ENCODE measurements at regions not wholly inside any gene's neighbourhood (a gene's known extent, or its start where the extent isn't known, plus 50 kb on each side); places are given as distances from the start of the nearest gene placed in this dataset.
"Not testable (repeated sequence)": the region's sequence is repeated elsewhere in the genome, so short reads cannot be mapped to it uniquely, and the experiment has no call there.

GRCh38 chr2:175432793-175433192, 251.3 kb upstream of the ATP5MC3 start:
- H3K27ac Mint-ChIP-seq: no peak overlapping the region
- no peaks in the 10 kb centered on the region for H3K9me3 Mint-ChIP-seq
- ChIA-PET POLR2A (no interaction called here), CTCF (no interaction called here)
- H3K36me3 Mint-ChIP-seq (ENCODE audit: low read depth): no peaks in the 10 kb centered on the region
- no peak for DNase-seq
- no peak overlapping the region for H3K4me3 Mint-ChIP-seq
- H3K4me1 Mint-ChIP-seq: no peaks in the 10 kb centered on the region
- no peaks in the 10 kb centered on the region for H3K27me3 Mint-ChIP-seq

GRCh38 chr2:175432021-175432420, 250.5 kb upstream of the ATP5MC3 start:
- H3K4me3 Mint-ChIP-seq: no peak overlapping the region
- H3K4me1 Mint-ChIP-seq: no peaks in the 10 kb centered on the region
- no peaks in the 10 kb centered on the region for H3K36me3 Mint-ChIP-seq (ENCODE audit: low read depth)
- ChIA-PET POLR2A (no interaction called here), CTCF (no interaction called here)
- no peaks in the 10 kb centered on the region for H3K27me3 Mint-ChIP-seq
- no peaks in the 10 kb centered on the region for H3K9me3 Mint-ChIP-seq
- no peak for DNase-seq
- H3K27ac Mint-ChIP-seq: no peak overlapping the region

- no peaks in the 10 kb centered on the region for H3K27me3 Mint-ChIP-seq
- ChIA-PET CTCF (no interaction called here), POLR2A (no interaction called here)
- H3K27ac Mint-ChIP-seq: no peak overlapping the region
- H3K4me1 Mint-ChIP-seq: no peaks in the 10 kb centered on the region
- H3K4me3 Mint-ChIP-seq: no peak overlapping the region
- H3K36me3 Mint-ChIP-seq (ENCODE audit: low read depth): no peaks in the 10 kb centered on the region
- H3K9me3 Mint-ChIP-seq: no peaks in the 10 kb centered on the region
- DNase-seq: no peak
These were observed 249.8 kb upstream of the ATP5MC3 start for GRCh38 chr2:175431101-175431946.

GRCh38 chr2:175430236-175430635, 248.7 kb upstream of the ATP5MC3 start:
- ChIA-PET CTCF (no interaction called here), POLR2A (no interaction called here)
- no peaks in the 10 kb centered on the region for H3K4me1 Mint-ChIP-seq
- no peaks in the 10 kb centered on the region for H3K9me3 Mint-ChIP-seq
- DNase-seq: no peak
- no peaks in the 10 kb centered on the region for H3K27me3 Mint-ChIP-seq
- no peak overlapping the region for H3K4me3 Mint-ChIP-seq
- H3K36me3 Mint-ChIP-seq (ENCODE audit: low read depth): no peaks in the 10 kb centered on the region
- no peak overlapping the region for H3K27ac Mint-ChIP-seq

- Mint-ChIP-seq H3K4me3 (no peak overlapping the region), H3K36me3 (ENCODE audit: low read depth) (no peaks in the 10 kb centered on the region)
- POLR2A ChIA-PET: no interaction called here
These were observed 236.8 kb upstream of the ATP5MC3 start for GRCh38 chr2:175418224-175418835.

GRCh38 chr2:175414882-175415487, 233.5 kb upstream of the ATP5MC3 start:
- Mint-ChIP-seq H3K27me3 (peaks cover 4% of the 10 kb centered on the region), H3K4me1 (no peaks in the 10 kb centered on the region), H3K9me3 (no peaks in the 10 kb centered on the region), H3K27ac (no peak overlapping the region), H3K4me3 (no peak overlapping the region), H3K36me3 (ENCODE audit: low read depth) (no peaks in the 10 kb centered on the region)
- ChIA-PET POLR2A (no interaction called here), CTCF (no interaction called here)
- DNase-seq: peak; percentile 7

More at GRCh38 chr2:175418224-175418835, 236.8 kb upstream of the ATP5MC3 start:
- no peak for DNase-seq
- no peak overlapping the region for H3K27ac Mint-ChIP-seq
- CTCF ChIA-PET: no interaction called here
- H3K4me1 Mint-ChIP-seq: no peaks in the 10 kb centered on the region
- H3K27me3 Mint-ChIP-seq: peaks cover 4% of the 10 kb centered on the region
- no peaks in the 10 kb centered on the region for H3K9me3 Mint-ChIP-seq

GRCh38 chr2:175414191-175414881, 232.8 kb upstream of the ATP5MC3 start:
- ChIA-PET POLR2A (no interaction called here), CTCF (no interaction called here)
- Mint-ChIP-seq H3K27ac (no peak overlapping the region), H3K9me3 (no peaks in the 10 kb centered on the region), H3K27me3 (peaks cover 4% of the 10 kb centered on the region), H3K36me3 (ENCODE audit: low read depth) (no peaks in the 10 kb centered on the region), H3K4me1 (no peaks in the 10 kb centered on the region), H3K4me3 (no peak overlapping the region)
- DNase-seq: no peak

GRCh38 chr2:175410941-175411340, 229.4 kb upstream of the ATP5MC3 start:
- H3K4me3 Mint-ChIP-seq; H3K36me3 Mint-ChIP-seq (ENCODE audit: low read depth); CTCF ChIA-PET; H3K27ac Mint-ChIP-seq; POLR2A ChIA-PET; H3K27me3 Mint-ChIP-seq; DNase-seq; H3K4me1 Mint-ChIP-seq; H3K9me3 Mint-ChIP-seq: not testable (repeated sequence)

GRCh38 chr2:175404839-175405238, 223.3 kb upstream of the ATP5MC3 start:
- ChIA-PET POLR2A (no interaction called here), CTCF (interaction anchor here (1.1 kb wide), 1 partner anchor 706 kb away, joined by 3 read pairs; no protein-coding TSS in a partner anchor)
- no peak for DNase-seq
- H3K36me3 Mint-ChIP-seq (ENCODE audit: low read depth): no peaks in the 10 kb centered on the region
- no peak overlapping the region for H3K27ac Mint-ChIP-seq
- H3K4me3 Mint-ChIP-seq: no peak overlapping the region
- no peaks in the 10 kb centered on the region for H3K9me3 Mint-ChIP-seq
- peaks cover 12% of the 10 kb centered on the region for H3K27me3 Mint-ChIP-seq
- peaks cover 4% of the 10 kb centered on the region for H3K4me1 Mint-ChIP-seq

GRCh38 chr2:175403599-175404221, 222.2 kb upstream of the ATP5MC3 start:
- Mint-ChIP-seq H3K4me1 (peaks cover 4% of the 10 kb centered on the region), H3K36me3 (ENCODE audit: low read depth) (no peaks in the 10 kb centered on the region), H3K4me3 (no peak overlapping the region), H3K9me3 (no peaks in the 10 kb centered on the region), H3K27ac (no peak overlapping the region), H3K27me3 (peaks cover 12% of the 10 kb centered on the region)
- ChIA-PET POLR2A (no interaction called here), CTCF (no interaction called here)
- DNase-seq: no peak

- H3K9me3 Mint-ChIP-seq: no peaks in the 10 kb centered on the region
- CTCF ChIA-PET: no interaction called here
These were observed 221.1 kb upstream of the ATP5MC3 start for GRCh38 chr2:175402571-175402970.

GRCh38 chr2:175401956-175402469, 220.5 kb upstream of the ATP5MC3 start:
- CTCF ChIA-PET: no interaction called here
- H3K4me1 Mint-ChIP-seq: peaks cover 4% of the 10 kb centered on the region
- no peak for DNase-seq
- H3K9me3 Mint-ChIP-seq: no peaks in the 10 kb centered on the region
- no peak overlapping the region for H3K27ac Mint-ChIP-seq
- H3K36me3 Mint-ChIP-seq (ENCODE audit: low read depth): no peaks in the 10 kb centered on the region
- POLR2A ChIA-PET: no interaction called here
- H3K4me3 Mint-ChIP-seq: no peak overlapping the region
- peaks cover 18% of the 10 kb centered on the region for H3K27me3 Mint-ChIP-seq

More at GRCh38 chr2:175402571-175402970, 221.1 kb upstream of the ATP5MC3 start:
- peaks cover 4% of the 10 kb centered on the region for H3K4me1 Mint-ChIP-seq
- POLR2A ChIA-PET: no interaction called here
- H3K36me3 Mint-ChIP-seq (ENCODE audit: low read depth): no peaks in the 10 kb centered on the region
- H3K27ac Mint-ChIP-seq: no peak overlapping the region
- no peak overlapping the region for H3K4me3 Mint-ChIP-seq
- peaks cover 18% of the 10 kb centered on the region for H3K27me3 Mint-ChIP-seq
- DNase-seq: no peak

GRCh38 chr2:175400975-175401374, 219.5 kb upstream of the ATP5MC3 start:
- H3K27me3 Mint-ChIP-seq: peaks cover 15% of the 10 kb centered on the region
- no peak overlapping the region for H3K4me3 Mint-ChIP-seq
- H3K9me3 Mint-ChIP-seq: no peaks in the 10 kb centered on the region
- CTCF ChIA-PET: no interaction called here
- no peaks in the 10 kb centered on the region for H3K36me3 Mint-ChIP-seq (ENCODE audit: low read depth)
- no peak overlapping the region for H3K27ac Mint-ChIP-seq
- no peak for DNase-seq
- POLR2A ChIA-PET: no interaction called here
- H3K4me1 Mint-ChIP-seq: peaks cover 4% of the 10 kb centered on the region

Measured in activated CD4-positive, alpha-beta T cell treated with anti-CD3 and anti-CD28 coated beads, Interleukin-2, amount 10 ng/mL, durations not matched to agents 7 days and 5 days (primary cell).